ENCODE measurements at regions not wholly inside any gene's neighbourhood (a gene's known extent, or its start where the extent isn't known, plus 50 kb on each side); places are given as distances from the start of the nearest gene placed in this dataset.

DNA sequence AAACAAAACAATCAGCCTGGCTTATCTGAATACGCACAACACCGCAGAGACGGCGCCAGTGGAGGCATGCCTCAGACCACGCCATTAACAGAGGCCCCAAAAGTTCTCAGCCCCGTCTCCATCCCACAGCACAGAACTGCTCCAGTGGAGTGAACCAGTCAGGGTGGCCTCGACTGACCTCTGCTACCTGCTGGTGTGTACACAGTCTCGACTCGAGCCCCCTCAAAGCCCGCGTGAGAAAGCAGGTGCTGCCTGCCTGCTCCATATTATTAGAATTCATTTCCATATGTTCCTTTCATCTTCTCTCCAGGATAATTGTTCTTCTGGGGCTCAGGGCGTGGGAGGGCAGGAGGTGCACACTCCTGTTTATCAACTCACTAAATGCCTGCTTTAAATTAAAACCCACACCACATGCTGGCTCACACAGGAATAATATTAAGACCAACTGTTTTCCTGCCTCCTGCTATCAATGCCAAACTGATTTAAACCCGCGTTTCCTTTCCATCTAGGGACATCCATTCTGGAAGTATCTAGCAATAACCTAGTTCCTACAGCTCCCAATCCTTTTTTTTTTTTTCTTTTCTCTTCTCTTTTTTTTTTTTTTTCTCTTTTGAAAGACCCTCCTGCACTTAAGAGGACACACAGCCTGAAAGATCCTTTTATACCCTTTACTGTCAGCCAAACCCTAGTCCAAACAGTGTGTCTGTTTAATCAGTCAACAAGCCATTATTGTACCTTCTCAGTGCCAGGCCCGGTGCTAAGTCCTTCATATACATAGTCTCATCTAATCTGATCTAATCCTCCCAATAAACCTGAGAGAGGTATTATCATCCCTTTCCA lies 101.2 kb downstream of the TLE3 start:
- peak; percentile 84 for DNase-seq

DNA sequence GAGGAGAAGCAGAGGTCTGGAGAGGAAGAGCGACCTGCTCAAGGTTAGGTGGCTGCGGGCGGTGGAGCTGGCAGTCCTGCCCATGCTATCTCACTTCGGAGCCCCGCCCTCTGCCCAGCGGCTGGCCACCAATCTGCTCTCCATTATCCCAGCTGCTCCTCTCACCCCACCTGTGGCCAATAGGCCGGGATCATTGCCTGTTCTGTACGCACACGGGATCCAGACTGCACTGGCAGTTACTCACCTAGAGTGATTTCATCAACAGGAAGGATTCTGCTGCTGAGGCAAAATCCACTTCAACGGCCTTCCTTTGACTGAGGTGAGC lies 100.6 kb downstream of the TLE3 start:
- no peak for DNase-seq
